Endodermal cell (in vitro differentiated cells): ENCODE measurements at regions not wholly inside any gene's neighbourhood (a gene's known extent, or its start where the extent isn't known, plus 50 kb on each side); places are given as distances from the start of the nearest gene placed in this dataset.

ENCODE experiments used
- DNase-seq: peaks from one replicate; pipeline ENCODE4 v3.0.0-alpha.2; 2017
- H3K27ac ChIP-seq: 2 replicates; pipeline ENCODE4 v1.5.1; 2013; ENCODE audit warnings: mild to moderate bottlenecking, low read depth, low read length, moderate library complexity
- H3K27me3 ChIP-seq: 2 replicates; pipeline ENCODE4 v1.6.1; 2013; ENCODE audit warnings: mild to moderate bottlenecking, low read length, moderate library complexity; ENCODE audit not compliant: insufficient read depth, control insufficient read depth, poor library complexity, severe bottlenecking
- H3K36me3 ChIP-seq: 2 replicates; pipeline ENCODE4 v1.7.0; 2013; ENCODE audit warnings: mild to moderate bottlenecking, low read length, moderate library complexity; ENCODE audit not compliant: control insufficient read depth, insufficient read depth
- H3K4me1 ChIP-seq: one replicate; pipeline ENCODE4 v1.7.0; 2013; ENCODE audit warnings: low read length; ENCODE audit not compliant: control insufficient read depth, insufficient read depth
- H3K4me3 ChIP-seq: 2 replicates; pipeline ENCODE4 v1.5.1; 2013; ENCODE audit warnings: mild to moderate bottlenecking, low read length, moderate library complexity
- H3K9ac ChIP-seq: 2 replicates; pipeline ENCODE4 v1.6.1; 2013; ENCODE audit warnings: mild to moderate bottlenecking, low read length, moderate library complexity; ENCODE audit not compliant: poor library complexity, severe bottlenecking; ENCODE audit errors: extremely low read depth
- H3K9me3 ChIP-seq: 2 replicates; pipeline ENCODE4 v1.6.1; 2013; ENCODE audit warnings: mild to moderate bottlenecking, low read length, moderate library complexity; ENCODE audit not compliant: control insufficient read depth
- H3K27ac Mint-ChIP-seq: 2 replicates; pipeline ENCODE4 v1.8.0; 2020; ENCODE audit warnings: mixed read lengths
- H3K27me3 Mint-ChIP-seq: 2 replicates; pipeline ENCODE4 v1.8.0; 2021; ENCODE audit warnings: mild to moderate bottlenecking, mixed read lengths; ENCODE audit not compliant: insufficient read depth
- H3K36me3 Mint-ChIP-seq: 2 replicates; pipeline ENCODE4 v1.8.0; 2020; ENCODE audit warnings: low read depth, mixed read lengths
- H3K4me1 Mint-ChIP-seq: 2 replicates; pipeline ENCODE4 v1.8.0; 2020; ENCODE audit warnings: mixed read lengths
- H3K4me3 Mint-ChIP-seq: 2 replicates; pipeline ENCODE4 v1.8.0; 2020; ENCODE audit warnings: mild to moderate bottlenecking, moderate library complexity, mixed read lengths
- H3K9me3 Mint-ChIP-seq: 2 replicates; pipeline ENCODE4 v1.8.0; 2020; ENCODE audit warnings: mild to moderate bottlenecking, mixed read lengths
- CTCF ChIP-seq: fragments of 200-600 bp; sonication (generic); conservative IDR thresholded peaks from 2 replicates; pipeline ENCODE4 v1.5.0; 2021; ENCODE audit warnings: antibody characterized with exemption, mild to moderate bottlenecking
- WGBS, 2 experiments: methylation state at CpG; one replicate each; pipeline versions ENCODE4 v1.1.5 to v1.1.7; 2013; ENCODE audit warnings: missing lambda C conversion rate in 2 of 2, mixed read lengths in 1 of 2; ENCODE audit not compliant: insufficient coverage in 1 of 2, insufficient read length in 1 of 2; 5-methylcytosine and 5-hydroxymethylcytosine counted together

GRCh38 chr10:85003083-85003482 is 674.7 kb downstream of the CCSER2 start:
- H3K9ac ChIP-seq: no peak overlapping the region
- no peak overlapping the region for H3K27ac ChIP-seq
- H3K27ac Mint-ChIP-seq: no peak overlapping the region
- H3K9me3 Mint-ChIP-seq: no peaks in the 10 kb centered on the region
- WGBS, 2 experiments: 83 to 90% methylated on average over 1 of the region's 1 CpG
- no peaks in the 10 kb centered on the region for H3K27me3 ChIP-seq
- H3K36me3 ChIP-seq: no peaks in the 10 kb centered on the region
- no peaks in the 10 kb centered on the region for H3K36me3 Mint-ChIP-seq
- DNase-seq: no peak
- H3K9me3 ChIP-seq: no peaks in the 10 kb centered on the region
- no peak overlapping the region for H3K4me3 ChIP-seq
- H3K4me1 Mint-ChIP-seq: peaks cover 11% of the 10 kb centered on the region
- TF ChIP-seq CTCF: no peak
- H3K4me1 ChIP-seq: peaks cover under 1% of the 10 kb centered on the region
- peaks cover 8% of the 10 kb centered on the region for H3K27me3 Mint-ChIP-seq
- H3K4me3 Mint-ChIP-seq: no peak overlapping the region

- Histone ChIP-seq H3K36me3 (no peaks in the 10 kb centered on the region), H3K9me3 (no peaks in the 10 kb centered on the region), H3K9ac (no peak overlapping the region), H3K4me3 (no peak overlapping the region), H3K27me3 (no peaks in the 10 kb centered on the region), H3K4me1 (no peaks in the 10 kb centered on the region), H3K27ac (no peak overlapping the region)
- Mint-ChIP-seq H3K4me3 (no peak overlapping the region), H3K36me3 (no peaks in the 10 kb centered on the region), H3K9me3 (no peaks in the 10 kb centered on the region), H3K27me3 (no peaks in the 10 kb centered on the region), H3K4me1 (peaks cover 4% of the 10 kb centered on the region), H3K27ac (no peak overlapping the region)
- WGBS, 2 experiments: 84 to 89% methylated on average over 5 to 6 of the region's 6 CpGs
- TF ChIP-seq CTCF: no peak
- no peak for DNase-seq
Observed at GRCh38 chr10:85008488-85009184, 680.2 kb downstream of the CCSER2 start.

GRCh38 chr10:85012305-85012704 is 683.9 kb downstream of the CCSER2 start:
- Histone ChIP-seq H3K36me3 (no peaks in the 10 kb centered on the region), H3K27ac (no peak overlapping the region), H3K27me3 (no peaks in the 10 kb centered on the region), H3K9ac (no peak overlapping the region), H3K9me3 (no peaks in the 10 kb centered on the region), H3K4me3 (no peak overlapping the region), H3K4me1 (no peaks in the 10 kb centered on the region)
- H3K4me3 Mint-ChIP-seq: no peak overlapping the region
- H3K27me3 Mint-ChIP-seq: no peaks in the 10 kb centered on the region
- no peak for DNase-seq
- H3K4me1 Mint-ChIP-seq: peaks cover 4% of the 10 kb centered on the region
- WGBS, 2 experiments: 95 to 100% methylated on average over 1 to 2 of the region's 2 CpGs
- no peaks in the 10 kb centered on the region for H3K9me3 Mint-ChIP-seq
- H3K36me3 Mint-ChIP-seq: no peaks in the 10 kb centered on the region
- no peak overlapping the region for H3K27ac Mint-ChIP-seq
- TF ChIP-seq CTCF: no peak
